ENCODE measurements at regions not wholly inside any gene's neighbourhood (a gene's known extent, or its start where the extent isn't known, plus 50 kb on each side); places are given as distances from the start of the nearest gene placed in this dataset.

GRCh38 chr17:22707626-22708025, 1015.3 kb downstream of the KCNJ18 start:
- Histone ChIP-seq H3K79me2 (ENCODE audit: control insufficient read depth, insufficient read depth, low read length) (no peaks in the 10 kb centered on the region), H3K9me3 (ENCODE audit: control extremely low read depth in 1 of 3, control insufficient read depth in 2 of 3, insufficient read depth in 1 of 3, low read length in 2 of 3) (peaks cover 0 to 52% (median 0%) of the 10 kb centered on the region in 3 donors), H3K36me3 (replicated peaks in 1 of 2; ENCODE audit: control extremely low read depth in 1 of 2, control insufficient read depth in 1 of 2, extremely low read depth in 1 of 2, insufficient read depth in 2 of 2, low read length in 1 of 2) (no peaks in the 10 kb centered on the region), H3K27ac (ENCODE audit: low read length in 2 of 2) (no peak overlapping the region), H2AFZ (ENCODE audit: insufficient read depth, low read depth, low read length, poor library complexity, severe bottlenecking) (no peak overlapping the region), H3K4me3 (ENCODE audit: control extremely low read depth in 1 of 5, extremely low read depth in 1 of 5, insufficient read depth in 1 of 5, low read depth in 2 of 5, low read length in 4 of 5) (no peak overlapping the region), H3K4me2 (replicated peaks; ENCODE audit: low read depth, low read length, poor library complexity, severe bottlenecking) (no peak overlapping the region), H4K20me1 (ENCODE audit: control insufficient read depth, insufficient read depth, low read length, poor library complexity, severe bottlenecking) (no peaks in the 10 kb centered on the region), H3K4me1 (ENCODE audit: control insufficient read depth in 2 of 2, insufficient read depth in 2 of 2, low read length in 2 of 2) (no peaks in the 10 kb centered on the region), H3K9ac (ENCODE audit: low read length) (no peak overlapping the region), H3K27me3 (replicated peaks in 1 of 4; ENCODE audit: control extremely low read depth in 1 of 4, control insufficient read depth in 3 of 4, insufficient read depth in 4 of 4, low read length in 3 of 4) (no peaks in the 10 kb centered on the region)
- DNase-seq = no peak
- CTCF ChIA-PET = no interaction called here
- WGBS (ENCODE audit: insufficient coverage) = 67% methylated on average over 2 of the region's 2 CpGs
- Mint-ChIP-seq H3K27me3 (no peaks in the 10 kb centered on the region), H3K27ac (no peak overlapping the region), H3K4me1 (no peaks in the 10 kb centered on the region), H3K9me3 (ENCODE audit: insufficient read depth) (peaks cover 9% of the 10 kb centered on the region), H3K4me3 (no peak overlapping the region)
- ATAC-seq (ENCODE audit: low read depth) = no peak
- POLR2A ChIA-PET = no interaction called here
- intact Hi-C loops (cut with micrococcal nuclease) = no loop called here
- no peak for TF ChIP-seq EZH2 (IDR thresholded peaks at IDR 0.05; ENCODE audit: borderline replicate concordance, insufficient read depth, low read depth, low read length, poor library complexity, severe bottlenecking)
- TF ChIP-seq, protein P1, sequence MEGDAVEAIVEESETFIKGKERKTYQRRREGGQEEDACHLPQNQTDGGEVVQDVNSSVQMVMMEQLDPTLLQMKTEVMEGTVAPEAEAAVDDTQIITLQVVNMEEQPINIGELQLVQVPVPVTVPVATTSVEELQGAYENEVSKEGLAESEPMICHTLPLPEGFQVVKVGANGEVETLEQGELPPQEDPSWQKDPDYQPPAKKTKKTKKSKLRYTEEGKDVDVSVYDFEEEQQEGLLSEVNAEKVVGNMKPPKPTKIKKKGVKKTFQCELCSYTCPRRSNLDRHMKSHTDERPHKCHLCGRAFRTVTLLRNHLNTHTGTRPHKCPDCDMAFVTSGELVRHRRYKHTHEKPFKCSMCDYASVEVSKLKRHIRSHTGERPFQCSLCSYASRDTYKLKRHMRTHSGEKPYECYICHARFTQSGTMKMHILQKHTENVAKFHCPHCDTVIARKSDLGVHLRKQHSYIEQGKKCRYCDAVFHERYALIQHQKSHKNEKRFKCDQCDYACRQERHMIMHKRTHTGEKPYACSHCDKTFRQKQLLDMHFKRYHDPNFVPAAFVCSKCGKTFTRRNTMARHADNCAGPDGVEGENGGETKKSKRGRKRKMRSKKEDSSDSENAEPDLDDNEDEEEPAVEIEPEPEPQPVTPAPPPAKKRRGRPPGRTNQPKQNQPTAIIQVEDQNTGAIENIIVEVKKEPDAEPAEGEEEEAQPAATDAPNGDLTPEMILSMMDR (IDR thresholded peaks at IDR 0.05) = no peak

GRCh38 chr17:22717211-22717610, 1024.9 kb downstream of the KCNJ18 start:
- Histone ChIP-seq H2AFZ (ENCODE audit: insufficient read depth, low read depth, low read length, poor library complexity, severe bottlenecking) (no peak overlapping the region), H4K20me1 (ENCODE audit: control insufficient read depth, insufficient read depth, low read length, poor library complexity, severe bottlenecking) (no peaks in the 10 kb centered on the region), H3K9ac (ENCODE audit: low read length) (no peak overlapping the region), H3K4me3 (ENCODE audit: control extremely low read depth in 1 of 5, extremely low read depth in 1 of 5, insufficient read depth in 1 of 5, low read depth in 2 of 5, low read length in 4 of 5) (no peak overlapping the region), H3K4me2 (replicated peaks; ENCODE audit: low read depth, low read length, poor library complexity, severe bottlenecking) (no peak overlapping the region), H3K27ac (ENCODE audit: low read length in 2 of 2) (no peak overlapping the region), H3K79me2 (ENCODE audit: control insufficient read depth, insufficient read depth, low read length) (no peaks in the 10 kb centered on the region), H3K27me3 (replicated peaks in 1 of 4; ENCODE audit: control extremely low read depth in 1 of 4, control insufficient read depth in 3 of 4, insufficient read depth in 4 of 4, low read length in 3 of 4) (no peaks in the 10 kb centered on the region), H3K4me1 (ENCODE audit: control insufficient read depth in 2 of 2, insufficient read depth in 2 of 2, low read length in 2 of 2) (no peaks in the 10 kb centered on the region), H3K9me3 (ENCODE audit: control extremely low read depth in 1 of 3, control insufficient read depth in 2 of 3, insufficient read depth in 1 of 3, low read length in 2 of 3) (peaks cover 0 to 28% (median 3%) of the 10 kb centered on the region in 3 donors), H3K36me3 (replicated peaks in 1 of 2; ENCODE audit: control extremely low read depth in 1 of 2, control insufficient read depth in 1 of 2, extremely low read depth in 1 of 2, insufficient read depth in 2 of 2, low read length in 1 of 2) (no peaks in the 10 kb centered on the region)
- no peak for ATAC-seq (ENCODE audit: low read depth)
- intact Hi-C loops (cut with micrococcal nuclease) = no loop called here
- no peaks in the 10 kb centered on the region for H3K27me3 Mint-ChIP-seq
- WGBS (ENCODE audit: insufficient coverage) = 92% methylated on average over 2 of the region's 2 CpGs
- ChIA-PET CTCF (no interaction called here), POLR2A (no interaction called here)
- no peak overlapping the region for H3K27ac Mint-ChIP-seq
- no peak for TF ChIP-seq EZH2 (IDR thresholded peaks at IDR 0.05; ENCODE audit: borderline replicate concordance, insufficient read depth, low read depth, low read length, poor library complexity, severe bottlenecking)
- TF ChIP-seq, protein P1 (IDR thresholded peaks at IDR 0.05) = no peak
- no peak for DNase-seq
- H3K4me3 Mint-ChIP-seq = no peak overlapping the region
- no peaks in the 10 kb centered on the region for H3K4me1 Mint-ChIP-seq
- H3K9me3 Mint-ChIP-seq (ENCODE audit: insufficient read depth) = peaks cover 23% of the 10 kb centered on the region

Measured in B cell (primary cell).